NCI-H524 (cell line): ENCODE measurements at regions not wholly inside any gene's neighbourhood (a gene's known extent, or its start where the extent isn't known, plus 50 kb on each side); places are given as distances from the start of the nearest gene placed in this dataset.

Experiments used
- DNase-seq, 2 experiments: peaks; one replicate each; lab custom pipeline; 2025; lab: John Stamatoyannopoulos, UW

DNA sequence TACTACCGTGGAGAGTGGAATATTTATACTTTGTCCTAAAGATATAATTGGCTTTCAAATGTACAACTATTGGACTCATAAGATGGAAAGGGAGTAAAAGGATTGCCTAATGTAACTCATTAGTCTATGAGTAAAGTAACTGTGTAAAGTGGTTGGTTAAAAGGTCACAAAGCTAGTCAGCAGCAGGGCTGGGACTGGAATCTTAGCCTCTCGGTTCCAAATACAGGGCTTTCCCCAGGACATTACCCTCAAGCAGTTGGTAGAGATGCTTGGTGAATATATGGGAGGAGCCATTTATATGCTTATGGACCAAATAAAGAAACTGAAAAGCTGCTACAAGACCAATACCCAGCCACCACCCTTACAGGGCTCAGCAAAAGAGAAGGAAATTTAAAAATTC lies 283.7 kb downstream of the HLX start:
- no peak for DNase-seq

DNA sequence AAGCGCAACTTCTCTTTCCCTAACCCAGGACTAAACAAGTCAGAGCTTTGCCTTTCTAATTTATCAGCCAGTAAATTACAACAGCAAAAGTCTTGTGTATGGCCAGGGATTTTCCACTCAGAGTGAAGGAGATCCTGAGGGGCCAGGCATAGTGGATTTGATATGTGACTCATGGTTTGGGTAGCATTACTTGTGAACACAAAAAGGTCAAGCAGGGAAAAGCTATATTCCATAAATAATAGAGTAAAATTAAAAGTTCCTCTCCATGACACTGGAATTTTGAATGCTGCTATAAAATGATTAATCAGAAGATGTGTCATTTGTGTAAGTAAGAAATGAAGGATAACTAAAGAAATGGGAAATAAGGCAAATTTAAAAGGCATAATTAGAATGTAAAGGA lies 284.8 kb downstream of the HLX start:
- no peak for DNase-seq

DNA sequence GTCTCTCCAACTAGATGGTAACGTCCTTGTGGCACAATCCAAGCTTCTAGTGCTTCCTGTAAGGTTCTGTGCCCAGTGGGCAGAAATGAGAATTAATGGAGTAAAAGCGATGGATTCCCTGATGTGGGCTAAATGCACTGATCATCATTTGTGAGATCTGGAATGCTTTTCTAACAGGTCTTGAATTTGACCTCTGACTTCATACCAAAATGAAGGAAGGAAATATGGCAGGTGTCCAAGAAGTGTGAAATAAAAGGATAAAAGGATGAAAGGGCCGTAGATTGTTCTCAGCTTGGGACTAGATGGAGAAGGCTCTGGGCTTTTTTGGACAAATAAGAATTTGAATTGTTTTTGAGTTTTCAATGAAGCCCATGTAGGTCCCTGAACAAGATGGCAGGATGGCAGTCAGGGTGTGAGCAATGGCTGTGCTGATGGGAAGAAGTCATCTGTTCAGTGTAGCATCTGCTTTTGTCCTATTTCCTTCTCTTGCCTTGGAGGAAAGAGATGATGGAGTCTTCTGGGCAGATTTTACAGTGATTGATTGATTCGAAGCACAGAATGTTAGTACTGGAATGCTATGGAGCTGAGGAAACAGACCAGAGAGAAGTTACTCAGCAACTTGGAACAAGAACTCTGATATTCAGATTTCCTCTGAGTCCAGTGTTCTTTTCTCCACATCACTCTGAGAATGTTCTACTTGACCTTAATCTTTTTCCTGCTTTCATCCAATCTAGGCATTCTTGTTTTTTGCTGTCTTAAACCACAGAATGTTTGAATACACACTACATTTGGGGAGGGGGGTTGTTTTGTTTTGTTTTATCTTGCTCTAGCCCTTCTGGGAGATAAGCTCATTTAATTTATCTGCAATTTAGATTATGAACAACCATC lies 286.0 kb downstream of the HLX start:
- DNase-seq: no peak

DNA sequence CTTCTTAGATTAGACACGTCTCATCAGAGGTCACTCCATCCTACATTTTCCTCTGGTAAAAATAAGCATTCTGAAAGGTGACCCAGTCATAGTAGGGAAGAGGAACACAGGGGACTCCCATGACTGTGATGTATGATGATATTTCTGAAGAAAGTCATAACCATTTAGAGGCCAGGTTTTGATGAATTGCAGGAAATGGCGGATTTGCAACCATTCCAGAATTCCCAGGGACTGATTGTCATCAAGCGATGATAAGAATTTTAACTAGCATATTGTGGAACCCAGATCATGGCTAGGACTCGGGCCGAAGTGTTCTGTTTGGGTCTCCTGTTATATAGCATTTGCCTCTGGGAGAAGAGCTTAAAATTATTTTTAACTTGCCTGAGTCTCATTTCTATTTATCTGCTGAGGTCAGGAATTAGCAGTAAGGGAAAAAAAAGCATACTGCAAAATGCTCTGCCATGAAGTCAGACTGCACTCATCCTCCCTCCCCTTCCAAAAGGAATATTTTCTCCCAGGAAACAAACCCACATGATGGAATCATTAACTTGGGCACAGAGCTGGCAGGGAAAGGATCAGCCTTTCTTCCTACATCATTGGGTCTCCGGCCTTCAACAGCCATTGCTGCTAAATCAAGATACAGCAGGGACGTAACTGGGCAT lies 286.7 kb downstream of the HLX start:
- no peak for DNase-seq

DNA sequence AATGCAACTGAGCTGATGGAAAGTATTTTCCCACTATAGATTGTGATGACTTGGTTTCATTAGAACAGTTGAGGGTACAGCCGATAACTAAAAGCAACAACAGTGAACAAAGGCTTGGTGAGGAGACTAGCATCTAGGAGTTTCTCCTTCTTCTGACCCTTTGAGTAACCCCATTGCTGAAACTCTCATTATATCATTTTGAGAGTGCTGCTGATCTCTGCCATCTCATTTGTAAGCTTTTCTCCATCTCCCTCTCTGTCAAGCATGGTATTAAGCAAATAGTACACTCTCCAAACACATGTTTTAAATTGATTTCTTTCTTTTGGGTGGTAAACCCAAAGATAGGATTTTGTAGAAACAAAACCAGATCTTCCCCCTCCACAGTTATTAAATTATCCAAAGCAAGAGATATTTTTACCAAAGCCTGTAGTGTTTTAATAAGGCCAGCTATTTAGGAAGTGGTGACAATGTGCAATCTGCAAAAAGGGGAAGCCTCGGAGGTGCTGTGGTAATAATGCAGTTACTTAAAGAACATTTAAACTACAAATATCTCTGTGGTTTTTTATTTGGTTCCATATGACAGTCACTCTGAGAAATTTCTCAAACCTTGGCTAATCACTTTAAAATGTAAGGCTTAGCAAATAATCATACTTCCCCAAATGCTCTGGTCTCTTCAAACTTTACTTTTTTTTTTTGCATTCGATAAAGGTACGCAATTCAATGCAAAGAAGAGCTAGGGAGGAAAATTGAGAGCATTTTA lies 287.5 kb downstream of the HLX start:
- DNase-seq: no peak

DNA sequence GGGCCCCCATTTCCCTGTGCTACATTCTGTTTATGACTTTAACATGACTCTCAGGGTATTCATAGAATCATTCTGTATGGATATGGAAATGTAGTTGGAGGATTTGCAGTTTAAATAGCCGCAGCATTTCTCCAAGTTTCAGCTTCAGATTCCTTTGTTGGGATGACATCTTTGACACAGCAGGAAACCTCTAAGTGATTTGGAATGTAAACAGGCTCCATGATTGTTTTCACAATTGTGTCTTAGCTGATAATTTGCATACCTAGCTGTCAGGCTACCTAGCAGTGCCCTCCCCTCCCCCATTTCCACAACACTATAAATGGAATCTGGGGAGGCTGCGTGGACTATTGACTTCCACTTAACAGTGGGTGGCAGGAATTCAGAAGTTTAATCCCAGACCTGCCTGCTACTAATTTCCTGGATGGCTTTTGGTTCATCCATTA lies 290.2 kb downstream of the HLX start:
- DNase-seq: no peak

DNA sequence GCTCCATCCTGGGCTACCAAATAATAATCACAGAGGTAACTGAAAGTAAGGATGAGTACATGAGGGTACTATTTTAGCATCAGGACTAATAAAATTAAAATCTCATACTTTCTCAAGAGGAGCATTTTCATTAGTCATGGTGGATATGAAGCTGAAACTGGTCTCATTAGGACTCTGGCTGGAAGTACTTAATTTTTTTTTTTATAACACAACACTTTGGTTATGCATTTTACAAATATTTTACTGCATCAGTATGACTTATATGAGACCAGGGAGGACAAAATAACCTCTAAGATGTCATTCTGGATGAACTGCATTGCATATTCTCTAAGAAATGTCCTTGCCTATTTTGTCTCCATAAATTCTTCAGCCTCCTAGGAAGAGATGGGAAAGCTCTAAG lies 290.9 kb downstream of the HLX start:
- DNase-seq: no peak

DNA sequence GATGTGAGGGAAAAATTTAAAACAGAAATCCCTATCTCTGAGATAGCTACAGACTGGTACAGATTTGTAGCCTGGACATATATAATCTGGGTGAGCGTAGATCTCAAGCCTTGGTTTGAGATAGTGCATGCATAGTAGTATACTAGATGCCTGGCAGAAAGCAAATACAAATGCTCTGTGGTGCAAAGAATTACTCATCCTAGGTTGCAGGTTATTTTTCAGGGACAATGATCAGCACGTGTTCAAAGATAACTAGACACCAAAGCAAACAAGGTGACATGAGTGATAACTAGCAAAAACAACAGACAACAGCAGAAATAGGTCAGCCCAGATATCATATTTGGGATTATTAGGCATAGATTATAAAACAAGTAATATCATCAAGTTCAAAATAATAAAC lies 292.5 kb downstream of the HLX start:
- DNase-seq: no peak

DNA sequence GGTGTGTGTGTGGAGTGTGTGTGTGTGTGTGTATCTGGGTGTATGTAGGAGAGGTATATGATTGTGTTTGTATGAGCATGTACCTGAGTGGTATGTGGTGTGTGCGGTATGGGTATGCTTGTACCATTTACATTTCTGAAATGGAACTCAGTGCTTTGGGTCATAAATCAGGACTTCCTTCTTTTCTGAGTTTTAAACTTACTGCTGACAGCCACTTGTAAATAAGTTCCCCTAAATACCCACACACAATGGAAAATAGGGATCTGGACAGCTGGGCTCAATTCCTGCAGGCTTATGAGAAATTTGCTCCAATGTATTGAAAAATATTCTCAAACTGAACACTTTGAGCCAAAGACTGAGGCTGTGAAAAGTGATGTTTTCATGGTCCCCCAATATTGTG lies 293.6 kb downstream of the HLX start:
- DNase-seq: no peak

DNA sequence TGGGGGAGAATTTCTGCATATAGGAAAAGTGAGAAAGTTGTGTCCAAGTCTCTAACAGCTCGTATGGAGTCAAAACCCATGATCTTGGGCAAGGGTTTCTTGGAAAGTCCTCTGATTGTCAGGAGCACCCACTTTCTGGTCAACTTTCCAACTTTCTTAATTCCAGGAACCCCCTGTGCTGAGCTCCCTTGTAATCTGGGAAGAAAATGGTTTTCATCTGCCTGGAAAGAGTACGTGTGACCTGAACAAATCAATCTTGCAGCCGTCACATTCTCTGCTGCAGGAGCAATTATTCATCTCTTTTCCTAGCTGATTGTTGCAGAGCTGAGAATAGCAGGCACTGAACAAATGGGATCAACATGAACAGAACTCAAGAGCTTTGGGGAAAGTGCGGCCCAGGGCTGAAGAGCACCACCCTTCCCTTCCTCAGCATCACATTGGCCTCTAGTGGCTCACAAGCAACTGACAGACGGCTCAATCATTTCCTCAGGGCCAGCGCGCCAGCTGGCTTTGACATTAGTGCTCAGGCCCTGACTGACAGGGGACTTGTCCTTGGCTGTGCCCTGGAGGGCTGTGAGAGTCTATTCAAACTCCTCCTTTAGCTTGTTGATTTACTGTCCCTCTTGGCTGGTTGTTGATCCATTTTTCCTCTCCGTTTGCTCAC lies 295.2 kb downstream of the HLX start:
- DNase-seq: peak; percentile 41 to 80

DNA sequence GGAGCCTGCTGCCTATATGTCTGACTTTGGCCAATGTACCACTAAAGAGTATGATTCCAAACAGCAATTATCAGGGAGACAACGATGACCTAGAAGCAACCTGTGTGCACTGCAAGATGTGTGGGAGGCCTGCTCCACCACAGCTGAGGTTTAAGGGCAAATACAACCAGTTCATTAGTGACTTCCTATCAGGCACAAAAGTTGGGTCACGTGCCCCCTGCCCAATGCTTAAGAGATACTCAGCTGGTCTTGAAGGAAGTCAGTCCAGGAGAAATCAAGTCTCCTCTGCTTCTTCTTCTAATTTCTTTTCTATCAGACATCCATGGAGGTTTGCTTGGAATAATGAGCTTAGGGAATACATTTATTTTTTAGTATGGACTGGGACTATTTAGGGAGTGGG lies 296.0 kb downstream of the HLX start:
- DNase-seq: no peak

DNA sequence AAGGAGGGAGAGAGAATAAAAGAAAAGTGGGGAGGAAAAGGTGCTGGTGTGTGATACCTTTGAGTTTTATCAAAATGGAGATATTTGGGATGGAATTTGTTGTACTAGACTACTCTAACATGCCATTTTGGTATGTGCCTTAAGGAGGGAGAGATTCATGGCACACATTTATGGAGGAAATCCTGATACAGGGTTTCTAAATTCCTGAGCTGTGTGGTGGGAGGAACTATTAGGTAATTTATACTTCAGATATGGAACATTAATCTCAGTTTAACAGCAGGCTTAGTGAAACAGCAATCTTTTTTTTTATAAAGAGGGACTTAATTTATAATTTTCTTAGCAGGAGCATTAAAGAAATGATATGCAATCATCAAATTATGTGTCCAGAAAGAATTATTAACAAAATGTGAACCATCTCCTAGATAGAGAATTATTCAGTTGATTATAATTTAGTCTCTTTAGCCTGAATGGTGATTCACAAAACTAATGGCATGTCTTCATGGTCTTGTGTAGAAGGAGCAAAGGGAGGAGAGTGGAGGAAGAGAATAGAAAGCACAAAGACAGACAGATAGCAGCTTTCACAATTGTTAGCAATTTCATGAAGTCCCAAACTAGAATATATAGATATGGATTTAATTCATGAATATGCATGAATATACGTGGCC lies 301.6 kb downstream of the HLX start:
- no peak for DNase-seq

DNA sequence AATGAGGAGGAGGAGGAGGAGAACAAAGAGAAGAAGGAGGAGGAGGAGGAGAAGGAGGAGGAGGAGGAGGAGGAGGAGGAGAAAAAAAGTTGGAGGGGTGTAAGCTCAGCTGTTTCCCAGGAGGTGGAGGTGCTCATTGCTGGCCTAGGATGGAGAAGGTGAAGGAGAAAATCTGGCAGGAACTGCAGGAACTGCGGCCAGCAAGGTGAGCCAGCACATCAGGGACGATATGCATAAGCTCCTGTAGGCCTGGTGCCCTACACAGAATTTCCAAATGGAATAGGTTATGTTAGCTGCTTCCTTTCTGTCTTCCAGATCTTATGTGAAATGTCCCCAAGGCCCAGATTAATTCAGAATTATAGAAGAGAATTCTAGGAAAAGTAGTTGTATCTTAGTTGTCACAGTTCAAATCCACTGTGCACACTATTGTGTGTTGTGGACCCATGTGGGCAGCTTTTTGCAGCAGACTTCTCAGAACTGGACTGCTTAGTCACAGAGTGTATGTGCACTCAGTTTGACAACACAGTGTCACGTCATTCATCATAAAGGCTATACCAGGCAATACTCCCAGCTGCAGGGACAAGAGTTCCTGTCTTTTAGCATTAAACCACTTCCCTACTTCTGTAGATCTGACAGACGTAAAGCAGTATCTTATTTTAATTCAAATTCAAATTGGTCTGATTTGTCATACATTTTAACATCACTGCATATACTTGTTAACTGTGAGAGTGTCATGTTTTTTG lies 303.7 kb downstream of the HLX start:
- DNase-seq: no peak

DNA sequence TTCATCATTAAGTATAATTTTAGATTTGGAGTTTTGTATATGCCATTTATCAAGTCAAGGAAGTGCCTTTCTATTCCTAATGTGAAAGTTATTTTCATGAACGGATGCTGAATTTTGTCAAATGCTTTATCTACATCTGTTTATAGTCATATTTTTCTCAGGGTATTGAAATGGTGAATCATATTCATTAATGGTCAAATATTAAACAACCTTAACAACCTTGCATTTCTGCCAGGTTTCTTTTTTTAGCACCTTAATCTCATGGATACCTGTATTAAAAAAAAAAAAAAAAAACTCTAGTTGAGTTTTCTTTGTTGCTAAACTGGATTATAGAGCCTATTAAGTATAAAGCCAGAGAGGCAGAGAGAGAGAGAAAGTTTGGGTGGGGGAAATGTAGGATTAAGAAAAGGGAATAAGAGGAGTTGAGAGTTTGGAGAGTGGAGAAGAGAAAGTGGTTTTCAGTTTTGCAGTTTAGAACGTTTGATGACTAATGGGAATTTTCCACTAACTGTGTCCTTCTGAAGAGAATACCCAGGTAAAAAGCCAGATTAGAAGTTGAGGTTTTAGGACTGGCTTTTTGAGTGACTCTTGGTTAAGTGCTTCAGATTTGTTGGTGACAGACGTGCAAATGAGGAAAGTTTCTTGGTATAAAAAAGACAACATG lies 305.0 kb downstream of the HLX start:
- DNase-seq: no peak

DNA sequence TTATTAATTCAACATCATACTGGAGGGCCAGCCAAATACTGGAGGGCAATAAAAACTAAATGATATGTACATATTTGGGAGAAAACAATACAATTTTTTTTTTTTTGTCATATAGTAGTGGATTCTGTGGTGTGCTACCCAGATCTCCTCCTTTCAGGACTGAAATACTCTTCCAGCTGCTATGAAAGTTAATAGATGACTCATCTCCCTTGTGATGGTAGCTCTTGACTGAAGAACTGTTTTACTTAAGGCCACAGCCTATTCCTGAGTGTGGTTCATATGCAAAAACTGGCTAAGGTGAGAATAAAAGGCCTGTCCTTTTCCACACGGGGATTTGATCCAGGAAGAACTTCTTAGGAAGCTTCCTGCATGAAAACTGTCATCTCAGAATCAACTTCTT lies 307.9 kb downstream of the HLX start:
- no peak for DNase-seq

DNA sequence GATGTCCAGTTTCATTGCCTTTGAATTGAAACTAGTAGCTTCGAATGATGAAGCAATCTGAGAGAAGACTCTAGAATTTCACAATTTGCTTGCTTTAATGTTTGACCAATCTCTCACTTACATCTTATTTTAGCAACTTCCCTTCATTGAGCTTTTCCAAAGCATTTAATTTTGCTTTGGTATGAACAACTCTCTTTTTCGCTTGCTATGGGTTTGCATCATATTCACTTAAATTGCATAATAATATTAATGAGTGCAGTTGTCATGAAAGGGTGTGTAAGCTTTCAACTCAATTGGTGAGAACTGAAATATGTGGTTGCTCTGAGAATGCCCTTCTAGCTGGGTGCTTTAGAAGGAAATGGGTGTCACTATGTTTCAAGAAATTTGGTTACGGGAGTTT lies 309.2 kb downstream of the HLX start:
- no peak for DNase-seq

DNA sequence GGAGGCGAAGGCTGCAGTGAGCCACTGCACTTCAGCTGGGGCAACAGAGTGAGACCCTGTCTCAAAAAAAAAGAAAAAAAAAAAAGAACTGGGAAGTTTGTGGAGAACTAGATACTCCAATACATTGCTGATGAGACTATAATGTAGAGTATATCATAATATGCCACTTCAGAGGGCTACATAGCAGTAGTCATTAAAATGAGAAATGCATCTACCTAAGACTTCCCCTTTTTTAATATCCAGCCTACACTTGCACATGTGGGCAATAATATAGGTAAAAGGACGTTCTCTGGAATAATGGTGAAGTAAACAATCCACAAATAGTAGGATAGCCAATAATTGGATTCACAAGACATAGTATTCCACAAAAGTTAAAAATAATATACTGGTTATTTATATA lies 311.0 kb downstream of the HLX start:
- DNase-seq: no peak

DNA sequence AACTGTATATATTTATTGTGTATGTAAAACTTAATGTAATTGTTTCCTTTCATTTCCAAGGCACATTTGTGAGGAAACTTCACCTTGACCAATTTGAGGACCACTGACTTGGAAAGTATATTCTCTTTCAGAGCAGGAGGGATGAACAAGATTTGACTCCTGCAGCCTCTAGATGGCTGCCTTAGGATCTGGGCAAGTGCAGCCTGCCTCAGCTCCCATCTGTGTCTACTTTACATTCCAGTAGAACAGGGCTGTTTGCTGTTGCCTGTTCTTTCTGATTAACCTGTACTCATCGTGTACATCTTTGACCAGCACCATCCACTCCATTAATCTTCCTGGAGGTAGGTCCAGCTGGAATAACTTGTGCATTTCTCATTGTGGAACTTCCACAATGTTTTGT lies 312.8 kb downstream of the HLX start:
- DNase-seq: no peak

DNA sequence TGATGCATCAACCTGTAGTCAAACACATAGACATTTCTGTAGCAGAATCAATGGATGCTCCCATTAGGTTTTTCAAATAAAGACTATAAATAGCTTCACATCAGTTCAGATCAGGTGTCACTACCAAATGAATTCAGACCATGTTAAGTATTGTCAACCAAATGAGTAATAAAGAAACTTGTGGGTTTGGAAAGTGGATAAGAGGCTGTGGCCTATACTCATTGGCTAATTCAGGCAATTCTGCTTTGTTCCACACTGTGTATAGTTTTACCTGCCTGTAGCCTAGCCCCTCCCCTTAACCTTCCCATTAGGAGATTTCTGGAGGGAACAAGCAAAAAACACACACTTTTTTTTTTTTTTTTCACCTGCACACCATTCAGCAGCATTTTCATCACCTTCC lies 321.2 kb downstream of the HLX start:
- no peak for DNase-seq

DNA sequence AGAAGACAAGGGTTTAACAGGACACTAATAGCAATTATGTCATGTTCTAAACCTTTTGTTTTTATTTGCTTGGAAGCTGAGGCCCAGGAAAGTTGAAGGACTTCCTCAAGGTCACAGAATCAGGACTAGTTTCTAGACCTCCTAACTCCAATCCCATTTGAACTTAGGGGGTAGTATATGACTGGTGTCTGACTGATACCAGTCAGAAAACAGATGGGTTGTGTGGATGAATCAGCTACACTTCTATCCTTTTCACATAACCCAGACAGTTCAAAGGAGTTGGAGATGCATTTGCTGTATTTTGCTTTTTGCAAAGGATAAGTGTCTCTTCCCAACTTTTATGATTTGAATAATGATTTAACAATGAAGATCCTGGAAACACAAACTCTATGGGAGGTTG lies 322.5 kb downstream of the HLX start:
- DNase-seq: no peak
